ENCODE measurements at regions not wholly inside any gene's neighbourhood (a gene's known extent, or its start where the extent isn't known, plus 50 kb on each side); places are given as distances from the start of the nearest gene placed in this dataset.

- DNase-seq (ENCODE audit: low spot score), result no peak
Measured at GRCh38 chr1:90558754-90559378, 158.2 kb downstream of the BARHL2 start.

GRCh38 chr1:90558126-90558525 is 159.0 kb downstream of the BARHL2 start:
- peak; percentile 7 for DNase-seq (ENCODE audit: low spot score)

DNA sequence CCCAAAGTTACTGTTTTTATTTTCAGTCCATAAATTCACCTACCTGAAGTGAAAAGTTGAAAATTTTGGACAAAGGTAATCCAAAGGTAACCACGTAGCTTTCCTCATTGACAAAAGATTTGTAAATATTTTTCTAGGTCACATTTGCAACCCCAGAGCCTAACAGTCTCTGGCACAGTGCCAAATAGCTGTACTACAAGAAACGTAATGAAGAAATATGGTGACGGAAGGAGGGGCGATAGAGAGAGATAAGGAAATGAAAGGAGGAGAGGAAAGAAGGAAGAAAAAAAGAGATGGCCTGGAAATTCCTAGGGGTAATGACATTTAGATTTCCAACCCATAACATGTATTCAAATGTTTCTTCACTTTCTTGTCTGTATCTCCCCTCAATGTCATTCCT is 159.4 kb downstream of the BARHL2 start:
- no peak for DNase-seq (ENCODE audit: low spot score)

- DNase-seq (ENCODE audit: low spot score), result peak; percentile 4
Measured at GRCh38 chr1:90550626-90551406, 166.3 kb downstream of the BARHL2 start.

- no peak for DNase-seq (ENCODE audit: low spot score)
Measured at GRCh38 chr1:90544356-90544755, 172.7 kb downstream of the BARHL2 start.

- no peak for DNase-seq (ENCODE audit: low spot score)
Measured at GRCh38 chr1:90537606-90538362, 179.3 kb downstream of the BARHL2 start.

GRCh38 chr1:90534663-90535295 is 182.3 kb downstream of the BARHL2 start:
- DNase-seq (ENCODE audit: low spot score), result no peak

- DNase-seq (ENCODE audit: low spot score), result no peak
Measured at GRCh38 chr1:90534116-90534515, 183.0 kb downstream of the BARHL2 start.

GRCh38 chr1:90526954-90527353 is 190.1 kb downstream of the BARHL2 start:
- no peak for DNase-seq (ENCODE audit: low spot score)

GRCh38 chr1:90522432-90522831 is 194.7 kb downstream of the BARHL2 start:
- DNase-seq (ENCODE audit: low spot score), result no peak

DNA sequence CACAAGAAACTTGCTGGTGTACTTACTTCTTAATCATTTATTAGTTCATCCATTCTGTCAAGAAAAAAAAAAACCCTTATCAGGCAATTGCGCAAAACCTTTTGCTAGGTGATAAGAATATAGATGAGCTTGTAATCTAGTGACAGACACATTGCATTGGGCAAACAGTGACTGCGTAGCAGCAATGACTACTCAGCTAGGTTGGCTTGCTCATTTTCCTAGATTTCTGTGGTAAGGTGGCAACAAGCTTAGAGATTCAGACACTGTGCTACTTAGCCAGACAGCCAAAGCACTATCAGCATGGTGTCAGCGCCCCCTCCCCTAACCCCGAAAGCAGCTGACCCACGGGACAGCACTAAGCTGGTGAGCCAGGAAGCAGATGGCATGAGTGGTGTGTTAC is 203.1 kb downstream of the BARHL2 start:
- DNase-seq (ENCODE audit: low spot score), result no peak

GRCh38 chr1:90512441-90512840 is 204.7 kb downstream of the BARHL2 start:
- DNase-seq (ENCODE audit: low spot score), result no peak

- DNase-seq (ENCODE audit: low spot score), result no peak
Measured at GRCh38 chr1:90510143-90510542, 207.0 kb downstream of the BARHL2 start.

- DNase-seq (ENCODE audit: low spot score), result no peak
Measured at GRCh38 chr1:90509225-90510048, 207.7 kb downstream of the BARHL2 start.

GRCh38 chr1:90508376-90509167 is 208.5 kb downstream of the BARHL2 start:
- DNase-seq (ENCODE audit: low spot score), result no peak

DNA sequence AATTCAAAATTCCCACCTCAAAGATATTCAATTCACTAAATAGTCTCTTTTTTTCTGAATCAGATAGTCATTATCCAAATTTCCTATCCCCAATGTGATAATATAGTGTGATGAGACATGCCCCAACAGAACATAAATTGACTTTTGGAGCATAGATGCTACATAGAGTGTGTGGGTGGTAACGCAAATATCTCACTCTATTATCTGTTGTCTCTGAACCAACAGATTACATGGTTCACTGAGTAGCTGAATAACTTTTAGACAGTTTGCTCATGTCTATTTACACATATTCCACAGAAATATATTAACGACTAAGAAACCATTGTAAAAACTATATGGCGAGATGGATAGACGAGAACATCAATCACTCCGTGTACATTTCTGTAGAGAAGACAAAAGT is 209.9 kb downstream of the BARHL2 start:
- no peak for DNase-seq (ENCODE audit: low spot score)

DNA sequence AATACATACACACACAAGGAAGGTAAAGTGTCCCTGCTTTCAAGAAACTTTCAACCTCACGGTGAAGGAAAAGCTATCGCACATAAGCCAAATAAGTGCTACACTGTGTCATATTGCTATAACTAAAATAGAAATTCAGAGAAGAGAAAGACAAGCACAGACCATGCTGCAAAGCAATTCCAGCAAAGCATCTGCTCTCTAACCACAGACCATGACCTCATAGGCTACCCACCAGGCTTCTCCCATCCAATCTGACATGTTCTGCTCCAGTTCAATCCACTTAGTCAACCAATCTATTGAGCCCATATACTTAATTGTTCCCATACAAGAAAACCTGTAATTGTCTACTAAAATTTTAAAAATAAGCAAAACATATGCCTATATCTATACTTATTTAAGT is 211.3 kb downstream of the BARHL2 start:
- no peak for DNase-seq (ENCODE audit: low spot score)

DNA sequence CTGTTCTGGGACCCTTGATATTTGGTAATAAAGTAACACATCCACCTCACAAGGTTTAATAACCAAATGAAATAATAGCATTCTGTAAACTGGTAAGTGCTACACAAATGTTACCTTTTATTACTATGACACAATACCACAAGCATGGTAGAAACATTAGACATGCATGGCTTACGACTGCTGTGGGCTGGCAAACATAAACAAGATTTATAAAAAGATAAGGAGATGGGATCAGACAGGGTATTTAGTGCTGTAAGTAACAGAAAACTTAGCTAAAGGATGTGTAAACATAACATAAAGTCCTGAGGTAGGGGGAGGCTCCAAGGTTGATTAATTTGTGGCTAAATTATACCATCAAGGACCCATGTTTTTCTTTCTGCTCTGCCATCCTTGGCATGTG is 212.6 kb downstream of the BARHL2 start:
- DNase-seq (ENCODE audit: low spot score), result no peak

DNA sequence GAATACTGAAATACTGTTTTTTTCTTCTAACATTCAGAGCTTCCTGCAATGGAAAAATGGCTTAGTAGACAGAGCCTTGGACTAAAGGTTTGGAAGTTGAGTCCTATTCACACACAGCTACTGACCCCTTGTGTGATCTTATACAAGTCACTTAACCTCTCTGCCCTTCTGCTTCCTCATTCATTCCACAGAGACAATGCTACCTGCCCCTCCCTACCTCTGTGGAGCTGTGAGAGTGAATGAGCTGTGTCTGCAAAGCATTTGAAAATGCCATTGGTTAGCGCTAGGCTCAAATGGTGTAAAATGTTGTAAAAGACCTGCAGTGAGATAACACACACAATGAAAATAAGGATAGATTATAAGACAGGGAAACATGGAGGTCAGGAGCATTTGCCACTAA is 214.4 kb downstream of the BARHL2 start:
- no peak for DNase-seq (ENCODE audit: low spot score)

- DNase-seq (ENCODE audit: low spot score), result no peak
Measured at GRCh38 chr1:90502194-90502593, 214.9 kb downstream of the BARHL2 start.

DNA sequence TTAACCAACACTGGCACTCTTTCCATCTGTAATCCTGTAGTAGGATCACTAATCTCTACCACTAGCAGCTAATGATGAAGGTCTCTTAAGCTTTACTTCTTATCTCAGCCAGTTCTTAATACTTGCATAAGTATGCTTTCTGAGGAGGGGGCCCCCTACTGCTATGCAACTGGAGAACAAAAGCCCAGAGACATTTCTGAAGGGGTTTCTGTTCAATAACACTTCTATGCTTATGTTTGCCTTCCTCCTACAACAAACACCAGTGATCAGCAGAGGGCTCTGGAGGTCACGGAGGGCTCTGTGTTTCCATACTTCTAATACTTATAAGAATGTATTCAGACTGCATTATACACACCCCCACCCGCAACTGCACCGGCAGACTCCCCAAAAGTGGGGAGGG is 215.8 kb downstream of the BARHL2 start:
- DNase-seq (ENCODE audit: low spot score), result no peak
